ENCODE measurements at regions not wholly inside any gene's neighbourhood (a gene's known extent, or its start where the extent isn't known, plus 50 kb on each side); places are given as distances from the start of the nearest gene placed in this dataset.

- TF ChIP-seq CTCF (IDR thresholded peaks at IDR 0.05) (no peak), EP300 (IDR thresholded peaks at IDR 0.05) (no peak), POLR2A (IDR thresholded peaks at IDR 0.05) (no peak), POLR2AphosphoS5 (IDR thresholded peaks at IDR 0.05) (no peak)
Measured at GRCh38 chr11:30749268-30749667, 163.1 kb upstream of the MPPED2 start.
